Testis (tissue), 2 donors: ENCODE measurements at regions not wholly inside any gene's neighbourhood (a gene's known extent, or its start where the extent isn't known, plus 50 kb on each side); places are given as distances from the start of the nearest gene placed in this dataset.

Source experiments
- POLR2A ChIP-seq: fragments of 450-650 bp; IDR thresholded peaks from one replicate; pipeline ENCODE4 v1.6.1; 2017; ENCODE audit warnings: antibody characterized with exemption, mild to moderate bottlenecking, moderate library complexity
- TF ChIP-seq, protein P1 (sequence below), 3 experiments: fragments of 450-650 bp in 2 of 3; fragments of 200-600 bp in 1 of 3; sonication (generic) in 1 of 3; IDR thresholded peaks; one replicate each; pipeline ENCODE4 v1.5.1; 2016 to 2019; ENCODE audit warnings: antibody characterized with exemption in 3 of 3, mild to moderate bottlenecking in 2 of 3, moderate library complexity in 1 of 3

DNA sequence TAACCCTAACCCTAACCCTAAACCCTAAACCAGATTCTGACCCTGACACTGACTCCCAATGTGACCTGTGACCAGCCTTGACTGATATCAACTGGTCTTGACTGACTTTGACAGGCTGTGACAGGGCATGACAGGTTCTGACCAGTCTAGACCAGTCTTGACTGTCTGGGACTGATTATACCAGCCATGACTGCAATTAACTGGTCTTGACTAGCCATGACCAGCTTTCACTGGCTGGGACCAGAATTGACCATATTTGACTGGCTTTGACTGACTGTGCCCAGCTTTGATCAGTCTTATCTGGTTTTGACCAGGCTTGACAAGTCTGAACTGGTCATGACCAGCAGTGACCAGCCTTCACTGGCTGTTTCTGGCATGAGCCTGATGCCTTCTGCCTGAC, 95.5 kb downstream of the BMP15 start:
- TF ChIP-seq, protein P1, sequence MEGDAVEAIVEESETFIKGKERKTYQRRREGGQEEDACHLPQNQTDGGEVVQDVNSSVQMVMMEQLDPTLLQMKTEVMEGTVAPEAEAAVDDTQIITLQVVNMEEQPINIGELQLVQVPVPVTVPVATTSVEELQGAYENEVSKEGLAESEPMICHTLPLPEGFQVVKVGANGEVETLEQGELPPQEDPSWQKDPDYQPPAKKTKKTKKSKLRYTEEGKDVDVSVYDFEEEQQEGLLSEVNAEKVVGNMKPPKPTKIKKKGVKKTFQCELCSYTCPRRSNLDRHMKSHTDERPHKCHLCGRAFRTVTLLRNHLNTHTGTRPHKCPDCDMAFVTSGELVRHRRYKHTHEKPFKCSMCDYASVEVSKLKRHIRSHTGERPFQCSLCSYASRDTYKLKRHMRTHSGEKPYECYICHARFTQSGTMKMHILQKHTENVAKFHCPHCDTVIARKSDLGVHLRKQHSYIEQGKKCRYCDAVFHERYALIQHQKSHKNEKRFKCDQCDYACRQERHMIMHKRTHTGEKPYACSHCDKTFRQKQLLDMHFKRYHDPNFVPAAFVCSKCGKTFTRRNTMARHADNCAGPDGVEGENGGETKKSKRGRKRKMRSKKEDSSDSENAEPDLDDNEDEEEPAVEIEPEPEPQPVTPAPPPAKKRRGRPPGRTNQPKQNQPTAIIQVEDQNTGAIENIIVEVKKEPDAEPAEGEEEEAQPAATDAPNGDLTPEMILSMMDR (IDR thresholded peaks at IDR 0.05): no peak
- no peak for TF ChIP-seq POLR2A
